ENCODE measurements at regions not wholly inside any gene's neighbourhood (a gene's known extent, or its start where the extent isn't known, plus 50 kb on each side); places are given as distances from the start of the nearest gene placed in this dataset.

DNA sequence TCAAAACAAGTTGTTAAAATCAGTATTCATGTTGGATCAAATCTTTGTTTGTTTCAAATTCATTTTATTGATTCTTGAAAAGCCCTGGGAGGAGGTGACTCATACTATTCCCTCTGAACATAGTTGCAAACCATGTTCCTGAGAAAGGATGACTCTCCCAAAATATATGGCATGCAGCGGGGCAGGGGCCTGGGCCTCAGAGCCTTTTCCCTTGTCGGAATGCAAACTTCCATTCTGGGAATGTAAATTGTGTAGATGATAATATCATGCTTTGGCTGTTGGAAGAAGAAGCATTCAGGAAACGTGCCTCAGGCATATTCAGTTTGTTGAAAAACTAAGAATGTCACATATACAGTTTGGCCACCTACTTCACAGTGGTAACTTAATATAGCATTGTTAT lies 242.0 kb downstream of the AUH start:
- H3K9me3 ChIP-seq (ENCODE audit: control insufficient read depth, insufficient read depth, low read length) = no peaks in the 10 kb centered on the region
- H4K20me1 ChIP-seq (ENCODE audit: control insufficient read depth, insufficient read depth, low read depth, low read length) = no peaks in the 10 kb centered on the region
- no peaks in the 10 kb centered on the region for H3K9me2 ChIP-seq (replicated peaks; ENCODE audit: control insufficient read depth, low read length)
- H3K27ac ChIP-seq (ENCODE audit: low read depth, low read length) = no peak overlapping the region
- H3K27me3 ChIP-seq (ENCODE audit: control insufficient read depth, low read length) = no peaks in the 10 kb centered on the region
- TF ChIP-seq EZH2phosphoT487 (IDR thresholded peaks at IDR 0.05; ENCODE audit: borderline replicate concordance, low read length) = no peak
- TF ChIP-seq, protein P1, sequence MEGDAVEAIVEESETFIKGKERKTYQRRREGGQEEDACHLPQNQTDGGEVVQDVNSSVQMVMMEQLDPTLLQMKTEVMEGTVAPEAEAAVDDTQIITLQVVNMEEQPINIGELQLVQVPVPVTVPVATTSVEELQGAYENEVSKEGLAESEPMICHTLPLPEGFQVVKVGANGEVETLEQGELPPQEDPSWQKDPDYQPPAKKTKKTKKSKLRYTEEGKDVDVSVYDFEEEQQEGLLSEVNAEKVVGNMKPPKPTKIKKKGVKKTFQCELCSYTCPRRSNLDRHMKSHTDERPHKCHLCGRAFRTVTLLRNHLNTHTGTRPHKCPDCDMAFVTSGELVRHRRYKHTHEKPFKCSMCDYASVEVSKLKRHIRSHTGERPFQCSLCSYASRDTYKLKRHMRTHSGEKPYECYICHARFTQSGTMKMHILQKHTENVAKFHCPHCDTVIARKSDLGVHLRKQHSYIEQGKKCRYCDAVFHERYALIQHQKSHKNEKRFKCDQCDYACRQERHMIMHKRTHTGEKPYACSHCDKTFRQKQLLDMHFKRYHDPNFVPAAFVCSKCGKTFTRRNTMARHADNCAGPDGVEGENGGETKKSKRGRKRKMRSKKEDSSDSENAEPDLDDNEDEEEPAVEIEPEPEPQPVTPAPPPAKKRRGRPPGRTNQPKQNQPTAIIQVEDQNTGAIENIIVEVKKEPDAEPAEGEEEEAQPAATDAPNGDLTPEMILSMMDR (IDR thresholded peaks at IDR 0.05; ENCODE audit: low read depth, low read length, poor library complexity, severe bottlenecking) = no peak
- no peaks in the 10 kb centered on the region for H3K4me1 ChIP-seq (ENCODE audit: control insufficient read depth, low read length)
- H3K79me2 ChIP-seq (ENCODE audit: control insufficient read depth, low read length) = no peaks in the 10 kb centered on the region
- H3F3A ChIP-seq (ENCODE audit: control insufficient read depth, insufficient read depth) = no peaks in the 10 kb centered on the region
- no peak overlapping the region for H3K4me2 ChIP-seq (ENCODE audit: low read length)
- H3K4me3 ChIP-seq (ENCODE audit: low read length) = no peak overlapping the region
- H3K36me3 ChIP-seq (ENCODE audit: control insufficient read depth, low read length) = no peaks in the 10 kb centered on the region

DNA sequence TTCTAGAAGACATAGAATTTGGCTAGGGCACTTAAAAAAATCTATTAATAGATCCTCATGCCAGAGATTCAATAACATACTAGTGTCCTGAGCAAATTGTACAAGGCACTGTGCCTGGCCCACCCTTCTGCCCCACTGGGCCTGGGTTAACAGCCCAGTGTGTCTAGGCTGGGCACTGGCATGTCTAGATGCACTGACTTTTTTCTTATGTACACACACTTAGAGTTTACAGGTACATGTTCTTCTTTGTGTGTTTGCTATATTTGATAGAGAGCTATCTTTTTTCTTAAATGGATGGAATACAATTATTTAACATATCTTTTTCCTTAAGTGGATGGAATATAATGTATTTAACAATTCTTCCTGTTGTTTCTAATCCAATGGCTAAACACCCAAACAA lies 241.5 kb downstream of the AUH start:
- Histone ChIP-seq H4K20me1 (ENCODE audit: control insufficient read depth, insufficient read depth, low read depth, low read length) (no peaks in the 10 kb centered on the region), H3K4me1 (ENCODE audit: control insufficient read depth, low read length) (no peaks in the 10 kb centered on the region), H3K79me2 (ENCODE audit: control insufficient read depth, low read length) (no peaks in the 10 kb centered on the region), H3K9me3 (ENCODE audit: control insufficient read depth, insufficient read depth, low read length) (no peaks in the 10 kb centered on the region), H3K27ac (ENCODE audit: low read depth, low read length) (no peak overlapping the region), H3K27me3 (ENCODE audit: control insufficient read depth, low read length) (no peaks in the 10 kb centered on the region), H3K4me3 (ENCODE audit: low read length) (no peak overlapping the region), H3K36me3 (ENCODE audit: control insufficient read depth, low read length) (no peaks in the 10 kb centered on the region), H3K4me2 (ENCODE audit: low read length) (no peak overlapping the region), H3F3A (ENCODE audit: control insufficient read depth, insufficient read depth) (no peaks in the 10 kb centered on the region), H3K9me2 (replicated peaks; ENCODE audit: control insufficient read depth, low read length) (no peaks in the 10 kb centered on the region)
- TF ChIP-seq, protein P1 (IDR thresholded peaks at IDR 0.05; ENCODE audit: low read depth, low read length, poor library complexity, severe bottlenecking) = no peak
- TF ChIP-seq EZH2phosphoT487 (IDR thresholded peaks at IDR 0.05; ENCODE audit: borderline replicate concordance, low read length) = no peak

DNA sequence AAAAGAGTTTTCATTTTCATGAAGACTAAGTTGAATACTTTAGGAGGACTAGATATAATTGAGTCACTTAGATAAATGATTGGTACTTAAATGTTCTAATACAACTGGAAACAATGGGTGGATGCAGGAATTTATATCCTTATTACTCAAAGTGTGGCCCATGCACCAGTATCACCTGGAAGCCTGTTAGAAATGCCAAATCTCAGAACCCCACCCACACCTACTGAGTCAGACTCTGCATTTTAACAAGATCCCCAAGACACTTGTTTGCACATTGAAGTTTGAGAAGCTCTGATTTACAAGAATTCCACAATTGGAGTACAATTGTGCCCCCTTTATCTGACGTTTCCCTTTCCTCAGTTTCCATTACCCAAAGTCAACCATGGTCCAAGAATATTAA lies 239.0 kb downstream of the AUH start:
- Histone ChIP-seq H3K4me3 (ENCODE audit: low read length) (no peak overlapping the region), H3K27ac (ENCODE audit: low read depth, low read length) (no peak overlapping the region), H3K4me1 (ENCODE audit: control insufficient read depth, low read length) (no peaks in the 10 kb centered on the region), H3K27me3 (ENCODE audit: control insufficient read depth, low read length) (no peaks in the 10 kb centered on the region), H3K9me3 (ENCODE audit: control insufficient read depth, insufficient read depth, low read length) (no peaks in the 10 kb centered on the region), H4K20me1 (ENCODE audit: control insufficient read depth, insufficient read depth, low read depth, low read length) (no peaks in the 10 kb centered on the region), H3K4me2 (ENCODE audit: low read length) (no peak overlapping the region), H3K36me3 (ENCODE audit: control insufficient read depth, low read length) (no peaks in the 10 kb centered on the region), H3K79me2 (ENCODE audit: control insufficient read depth, low read length) (no peaks in the 10 kb centered on the region), H3F3A (ENCODE audit: control insufficient read depth, insufficient read depth) (no peaks in the 10 kb centered on the region), H3K9me2 (replicated peaks; ENCODE audit: control insufficient read depth, low read length) (no peaks in the 10 kb centered on the region)
- TF ChIP-seq, protein P1 (IDR thresholded peaks at IDR 0.05; ENCODE audit: low read depth, low read length, poor library complexity, severe bottlenecking) = no peak
- TF ChIP-seq EZH2phosphoT487 (IDR thresholded peaks at IDR 0.05; ENCODE audit: borderline replicate concordance, low read length) = no peak

Data from DOHH2 (cell line).